C4-2B (cell line): ENCODE measurements at regions not wholly inside any gene's neighbourhood (a gene's known extent, or its start where the extent isn't known, plus 50 kb on each side); places are given as distances from the start of the nearest gene placed in this dataset.
"Not testable (repeated sequence)": the region's sequence is repeated elsewhere in the genome, so short reads cannot be mapped to it uniquely, and the experiment has no call there.

Experiments
- CTCF ChIP-seq: fragments of 450-650 bp; conservative IDR thresholded peaks from 2 replicates; pipeline ENCODE4 v1.5.1; 2017; ENCODE audit warnings: mild to moderate bottlenecking
- ZFX ChIP-seq: fragments of 450-650 bp; IDR thresholded peaks from 2 replicates; pipeline ENCODE4 v1.6.1; 2017

DNA sequence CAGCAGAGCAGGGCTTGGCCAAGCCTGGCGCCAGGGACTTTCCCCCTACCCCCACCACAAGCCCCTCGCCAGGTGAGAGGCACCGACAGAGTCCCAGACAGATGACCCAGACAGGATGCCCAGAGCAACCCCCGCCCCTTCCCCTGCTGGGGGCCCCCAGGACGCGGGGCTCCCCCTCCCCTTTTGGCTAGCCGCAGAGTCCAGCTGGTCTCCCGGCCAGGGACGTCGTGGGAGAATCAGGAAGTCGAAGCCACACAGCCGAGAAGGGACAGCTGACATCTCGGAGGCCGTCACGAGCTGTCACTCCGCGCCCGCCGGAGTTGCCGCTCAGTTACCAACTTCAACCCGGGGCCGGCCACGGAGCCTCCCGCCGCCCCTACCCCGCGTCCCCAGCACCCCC, 84.6 kb upstream of the FRG2C start:
- TF ChIP-seq CTCF, ZFX: not testable (repeated sequence)
